ENCODE measurements at regions not wholly inside any gene's neighbourhood (a gene's known extent, or its start where the extent isn't known, plus 50 kb on each side); places are given as distances from the start of the nearest gene placed in this dataset.

- TF ChIP-seq, protein P1, sequence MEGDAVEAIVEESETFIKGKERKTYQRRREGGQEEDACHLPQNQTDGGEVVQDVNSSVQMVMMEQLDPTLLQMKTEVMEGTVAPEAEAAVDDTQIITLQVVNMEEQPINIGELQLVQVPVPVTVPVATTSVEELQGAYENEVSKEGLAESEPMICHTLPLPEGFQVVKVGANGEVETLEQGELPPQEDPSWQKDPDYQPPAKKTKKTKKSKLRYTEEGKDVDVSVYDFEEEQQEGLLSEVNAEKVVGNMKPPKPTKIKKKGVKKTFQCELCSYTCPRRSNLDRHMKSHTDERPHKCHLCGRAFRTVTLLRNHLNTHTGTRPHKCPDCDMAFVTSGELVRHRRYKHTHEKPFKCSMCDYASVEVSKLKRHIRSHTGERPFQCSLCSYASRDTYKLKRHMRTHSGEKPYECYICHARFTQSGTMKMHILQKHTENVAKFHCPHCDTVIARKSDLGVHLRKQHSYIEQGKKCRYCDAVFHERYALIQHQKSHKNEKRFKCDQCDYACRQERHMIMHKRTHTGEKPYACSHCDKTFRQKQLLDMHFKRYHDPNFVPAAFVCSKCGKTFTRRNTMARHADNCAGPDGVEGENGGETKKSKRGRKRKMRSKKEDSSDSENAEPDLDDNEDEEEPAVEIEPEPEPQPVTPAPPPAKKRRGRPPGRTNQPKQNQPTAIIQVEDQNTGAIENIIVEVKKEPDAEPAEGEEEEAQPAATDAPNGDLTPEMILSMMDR (IDR thresholded peaks at IDR 0.05) = no peak
- no peak for TF ChIP-seq POLR2A (IDR thresholded peaks at IDR 0.05)
Observed at GRCh38 chr1:95301091-95301490, 67.1 kb downstream of the RWDD3 start.
